ENCODE measurements at regions not wholly inside any gene's neighbourhood (a gene's known extent, or its start where the extent isn't known, plus 50 kb on each side); places are given as distances from the start of the nearest gene placed in this dataset.

DNA sequence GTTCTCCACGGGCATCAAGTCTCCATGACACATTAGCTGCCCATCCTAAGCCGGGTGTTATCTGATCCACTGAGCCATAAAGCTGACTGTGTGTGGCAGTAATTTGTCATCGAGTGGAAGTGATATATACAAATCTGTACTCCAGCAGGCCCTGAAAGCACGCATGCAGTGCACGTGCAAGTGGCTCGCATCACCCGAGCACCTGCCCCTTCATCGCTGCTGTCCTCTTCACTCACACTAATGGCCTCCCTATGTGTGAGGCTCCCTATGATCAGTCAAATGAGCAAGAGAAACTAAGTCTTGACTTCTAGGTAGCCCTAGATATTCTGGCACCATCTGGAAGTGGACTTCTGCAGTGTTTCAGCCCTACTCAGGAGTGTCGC, 248.6 kb downstream of the MATN1 start:
- no peak for TF ChIP-seq POLR2A (IDR thresholded peaks at IDR 0.05; ENCODE audit: low read length)
- no peak for TF ChIP-seq GATA1 (IDR thresholded peaks at IDR 0.05; ENCODE audit: low read depth, low read length)

Measured in erythroblast (primary cell).